ENCODE measurements at regions not wholly inside any gene's neighbourhood (a gene's known extent, or its start where the extent isn't known, plus 50 kb on each side); places are given as distances from the start of the nearest gene placed in this dataset.

GRCh38 chr10:121032460-121032859 is 181.3 kb downstream of the WDR11 start:
- TF ChIP-seq CTCF (IDR thresholded peaks at IDR 0.05; ENCODE audit: low read length) (no peak), EZH2 (IDR thresholded peaks at IDR 0.05; ENCODE audit: borderline replicate concordance, low read length) (no peak)
- Histone ChIP-seq H3F3A (ENCODE audit: insufficient read depth, low read length) (no peaks in the 10 kb centered on the region), H4K20me1 (ENCODE audit: insufficient read depth, low read length) (no peaks in the 10 kb centered on the region), H3K9me3 (ENCODE audit: low read length) (no peaks in the 10 kb centered on the region), H3K4me2 (ENCODE audit: low read length) (no peak overlapping the region), H3K27me3 (ENCODE audit: insufficient read depth, low read length) (no peaks in the 10 kb centered on the region), H3K36me3 (ENCODE audit: insufficient read depth, low read length) (no peaks in the 10 kb centered on the region), H3K79me2 (ENCODE audit: insufficient read depth, low read length) (no peaks in the 10 kb centered on the region), H3K4me3 (ENCODE audit: low read depth, low read length, poor library complexity, severe bottlenecking) (no peak overlapping the region), H3K4me1 (ENCODE audit: insufficient read depth, low read length, severe bottlenecking) (no peaks in the 10 kb centered on the region), H2AFZ (ENCODE audit: low read length) (no peak overlapping the region), H3K27ac (ENCODE audit: low read depth, low read length, poor library complexity, severe bottlenecking) (no peak overlapping the region), H3K9me2 (ENCODE audit: low read depth, low read length) (no peaks in the 10 kb centered on the region), H3K9ac (ENCODE audit: low read length) (no peak overlapping the region)

GRCh38 chr10:121033366-121033765 is 182.2 kb downstream of the WDR11 start:
- Histone ChIP-seq H3K79me2 (ENCODE audit: insufficient read depth, low read length) (no peaks in the 10 kb centered on the region), H3F3A (ENCODE audit: insufficient read depth, low read length) (no peaks in the 10 kb centered on the region), H3K36me3 (ENCODE audit: insufficient read depth, low read length) (no peaks in the 10 kb centered on the region), H3K27me3 (ENCODE audit: insufficient read depth, low read length) (no peaks in the 10 kb centered on the region), H3K4me2 (ENCODE audit: low read length) (no peak overlapping the region), H3K4me3 (ENCODE audit: low read depth, low read length, poor library complexity, severe bottlenecking) (no peak overlapping the region), H3K4me1 (ENCODE audit: insufficient read depth, low read length, severe bottlenecking) (no peaks in the 10 kb centered on the region), H3K27ac (ENCODE audit: low read depth, low read length, poor library complexity, severe bottlenecking) (no peak overlapping the region), H3K9ac (ENCODE audit: low read length) (no peak overlapping the region), H3K9me3 (ENCODE audit: low read length) (no peaks in the 10 kb centered on the region), H4K20me1 (ENCODE audit: insufficient read depth, low read length) (no peaks in the 10 kb centered on the region), H2AFZ (ENCODE audit: low read length) (no peak overlapping the region), H3K9me2 (ENCODE audit: low read depth, low read length) (no peaks in the 10 kb centered on the region)
- TF ChIP-seq CTCF (IDR thresholded peaks at IDR 0.05; ENCODE audit: low read length): no peak
- no peak for TF ChIP-seq EZH2 (IDR thresholded peaks at IDR 0.05; ENCODE audit: borderline replicate concordance, low read length)

GRCh38 chr10:121036431-121036830 is 185.3 kb downstream of the WDR11 start:
- no peak overlapping the region for H3K27ac ChIP-seq (ENCODE audit: low read depth, low read length, poor library complexity, severe bottlenecking)
- H2AFZ ChIP-seq (ENCODE audit: low read length): no peak overlapping the region
- no peaks in the 10 kb centered on the region for H3K9me2 ChIP-seq (ENCODE audit: low read depth, low read length)
- no peak overlapping the region for H3K4me3 ChIP-seq (ENCODE audit: low read depth, low read length, poor library complexity, severe bottlenecking)
- no peak overlapping the region for H3K4me2 ChIP-seq (ENCODE audit: low read length)
- no peaks in the 10 kb centered on the region for H3K36me3 ChIP-seq (ENCODE audit: insufficient read depth, low read length)
- no peaks in the 10 kb centered on the region for H3K4me1 ChIP-seq (ENCODE audit: insufficient read depth, low read length, severe bottlenecking)
- no peaks in the 10 kb centered on the region for H3F3A ChIP-seq (ENCODE audit: insufficient read depth, low read length)
- H4K20me1 ChIP-seq (ENCODE audit: insufficient read depth, low read length): no peaks in the 10 kb centered on the region
- no peaks in the 10 kb centered on the region; the same call in 1 of the 2 replicates for H3K27me3 ChIP-seq (ENCODE audit: insufficient read depth, low read length)
- no peaks in the 10 kb centered on the region for H3K9me3 ChIP-seq (ENCODE audit: low read length)
- TF ChIP-seq CTCF (IDR thresholded peaks at IDR 0.05; ENCODE audit: low read length) (no peak), EZH2 (IDR thresholded peaks at IDR 0.05; ENCODE audit: borderline replicate concordance, low read length) (no peak)
- H3K79me2 ChIP-seq (ENCODE audit: insufficient read depth, low read length): no peaks in the 10 kb centered on the region
- no peak overlapping the region for H3K9ac ChIP-seq (ENCODE audit: low read length)
